ENCODE measurements at regions not wholly inside any gene's neighbourhood (a gene's known extent, or its start where the extent isn't known, plus 50 kb on each side); places are given as distances from the start of the nearest gene placed in this dataset.

GRCh38 chr5:105702323-105702722, 1968.4 kb downstream of the EFNA5 start:
- no peak for TF ChIP-seq CTCF (conservative IDR thresholded peaks at IDR 0.05; ENCODE audit: low read depth, low read length)
- no peak for TF ChIP-seq POLR2A (IDR thresholded peaks at IDR 0.05; ENCODE audit: low read depth, low read length)
- no peak for TF ChIP-seq CHD1 (IDR thresholded peaks at IDR 0.05; ENCODE audit: low read depth, low read length)
- TF ChIP-seq ELK1 (IDR thresholded peaks at IDR 0.05; ENCODE audit: borderline replicate concordance, low read depth, low read length): no peak
- TF ChIP-seq FOS (IDR thresholded peaks at IDR 0.05; ENCODE audit: low read depth, low read length): no peak
- TF ChIP-seq MXI1 (IDR thresholded peaks at IDR 0.05; ENCODE audit: borderline replicate concordance, low read depth, low read length): no peak
- no peak for TF ChIP-seq USF2 (IDR thresholded peaks at IDR 0.05; ENCODE audit: low read depth, low read length)
- TF ChIP-seq RAD21 (IDR thresholded peaks at IDR 0.05; ENCODE audit: low read length): no peak
- no peak for TF ChIP-seq CEBPB (IDR thresholded peaks at IDR 0.05; ENCODE audit: low read depth, low read length)
- TF ChIP-seq BHLHE40 (IDR thresholded peaks at IDR 0.05; ENCODE audit: low read depth, low read length): no peak
- no peak for TF ChIP-seq RFX5 (IDR thresholded peaks at IDR 0.05; ENCODE audit: low read depth, low read length)
- no peak for TF ChIP-seq MAFK (IDR thresholded peaks at IDR 0.05; ENCODE audit: low read depth, low read length)
- no peak for TF ChIP-seq SMC3 (IDR thresholded peaks at IDR 0.05; ENCODE audit: low read depth, low read length)

All from IMR-90 (cell line).